A549 (cell line): ENCODE measurements at regions not wholly inside any gene's neighbourhood (a gene's known extent, or its start where the extent isn't known, plus 50 kb on each side); places are given as distances from the start of the nearest gene placed in this dataset.
A peak's percentile ranks its signal among the peaks of the same experiment; 100 is the strongest.
"Not testable (repeated sequence)": the region's sequence is repeated elsewhere in the genome, so short reads cannot be mapped to it uniquely, and the experiment has no call there.

Experiments used
- ATAC-seq, 2 experiments: fragments of 200-7000 bp in 1 of 2; fragments of >200 bp in 1 of 2; cut with Nextera tagmentation in 1 of 2; cut with Tn5 transposase in 1 of 2; 3 replicates each; pipeline versions ENCODE4 v1.8.0 to v1.9.1; 2018 to 2020; ENCODE audit warnings: mild to moderate bottlenecking in 1 of 2, moderate library complexity in 1 of 2
- CTCF ChIA-PET: fragments of 300-600 bp; sonication (Branson Sonifier 250); formaldehyde crosslinking; extraction: SDS; loops from one replicate; lab custom pipeline; 2021; ENCODE audit warnings: antibody characterized with exemption, inconsistent platforms; lab: Yijun Ruan, JAX
- POLR2A ChIA-PET: fragments of 350-600 bp; formaldehyde crosslinking; extraction: SDS; loops from one replicate; lab custom pipeline; 2021; ENCODE audit warnings: antibody characterized with exemption, inconsistent platforms; lab: Yijun Ruan, JAX
- DNase-seq, 2 experiments: peaks; one replicate each; pipeline versions ENCODE4 v3.0.0 to v3.0.0-alpha.2; 2011 to 2016; ENCODE audit warnings: low read depth in 1 of 2, low spot score in 1 of 2
- FAIRE-seq: peaks from 2 replicates; lab custom pipeline; 2011; peaks lifted over from hg19 to GRCh38; lab: Jason Lieb, UNC
- H3K27ac ChIP-seq, 2 experiments: fragments of >200 bp; sonication (Bioruptor Twin); formaldehyde crosslinking; 3 replicates each; pipeline ENCODE4 v1.5.1; 2016 to 2017
- H3K4me1 ChIP-seq: fragments of >200 bp; sonication (Bioruptor Twin); formaldehyde crosslinking; 3 replicates; pipeline ENCODE4 v1.6.1; 2016
- H3K4me2 ChIP-seq: fragments of >200 bp; sonication (Bioruptor Twin); formaldehyde crosslinking; 3 replicates; pipeline ENCODE4 v1.6.1; 2016
- H3K4me3 ChIP-seq: fragments of >200 bp; sonication (Bioruptor Twin); formaldehyde crosslinking; 3 replicates; pipeline ENCODE4 v1.5.1; 2016
- H3K9me3 ChIP-seq: fragments of >200 bp; sonication (Bioruptor Twin); formaldehyde crosslinking; 3 replicates; pipeline ENCODE4 v1.6.1; 2016
- BCL3 ChIP-seq: fragments of >200 bp; sonication (Bioruptor Twin); formaldehyde crosslinking; IDR thresholded peaks from 3 replicates; pipeline ENCODE4 v1.6.1; 2016
- CEBPB ChIP-seq, 2 experiments: fragments of >200 bp in 1 of 2; sonication (Bioruptor Twin) in 1 of 2; formaldehyde crosslinking in 1 of 2; IDR thresholded peaks; 2 replicates each; pipeline ENCODE4 v1.6.1; 2012 to 2016
- CHD4 ChIP-seq: fragments of 200-600 bp; sonication (generic); IDR thresholded peaks from 2 replicates; pipeline ENCODE4 v1.6.1; 2016; ENCODE audit warnings: antibody characterized with exemption, mild to moderate bottlenecking, borderline replicate concordance
- CTCF ChIP-seq: fragments of >200 bp; sonication (Bioruptor Twin); formaldehyde crosslinking; IDR thresholded peaks from 3 replicates; pipeline ENCODE4 v1.5.1; 2016
- EHMT2 ChIP-seq: fragments of 200-600 bp; sonication (generic); IDR thresholded peaks from 2 replicates; pipeline ENCODE4 v1.6.1; 2016; ENCODE audit warnings: antibody characterized with exemption, low read depth, mild to moderate bottlenecking, moderate library complexity
- EP300 ChIP-seq, 2 experiments: fragments of >200 bp; sonication (Bioruptor Twin); formaldehyde crosslinking; IDR thresholded peaks; 2 replicates in 1 of 2; 3 replicates in 1 of 2; pipeline ENCODE4 v1.6.1; 2016 to 2017
- ESRRA ChIP-seq: fragments of 150-350 bp; IDR thresholded peaks from 2 replicates; pipeline ENCODE4 v1.6.1; 2014; ENCODE audit warnings: mild to moderate bottlenecking, low read length, borderline replicate concordance
- FOSL2 ChIP-seq, 2 experiments: fragments of 450-650 bp in 1 of 2; fragments of >200 bp in 1 of 2; sonication (Bioruptor Twin) in 1 of 2; formaldehyde crosslinking; IDR thresholded peaks; 2 replicates each; pipeline versions ENCODE4 v1.5.0 to v1.6.1; 2016 to 2020; ENCODE audit warnings: mild to moderate bottlenecking in 1 of 2, moderate library complexity in 1 of 2
- HDAC2 ChIP-seq: fragments of 200-600 bp; sonication (generic); IDR thresholded peaks from 2 replicates; pipeline ENCODE4 v1.6.1; 2016
- KDM1A ChIP-seq: fragments of 200-600 bp; sonication (generic); IDR thresholded peaks from 2 replicates; pipeline ENCODE4 v1.6.1; 2016; ENCODE audit warnings: low read depth, mild to moderate bottlenecking
- KDM5A ChIP-seq: fragments of 200-600 bp; sonication (generic); IDR thresholded peaks from 2 replicates; pipeline ENCODE4 v1.6.1; 2016; ENCODE audit warnings: antibody characterized with exemption, mild to moderate bottlenecking
- MAZ ChIP-seq: fragments of 150-350 bp; IDR thresholded peaks from 2 replicates; pipeline ENCODE4 v1.6.1; 2014; ENCODE audit warnings: antibody characterized with exemption, low read depth, low read length, borderline replicate concordance
- NFE2L2 ChIP-seq: fragments of 150-350 bp; conservative IDR thresholded peaks from 2 replicates; pipeline ENCODE4 v1.6.1; 2014; ENCODE audit warnings: low read length
- NPAS2 ChIP-seq: fragments of 250-450 bp; sonication (Bioruptor Pico); IDR thresholded peaks from 2 replicates; pipeline ENCODE4 v1.8.0; 2022; ENCODE audit warnings: mild to moderate bottlenecking, moderate library complexity, borderline replicate concordance
- NR3C1 ChIP-seq: fragments of >200 bp; sonication (Bioruptor Twin); formaldehyde crosslinking; IDR thresholded peaks from 3 replicates; pipeline ENCODE4 v1.6.1; 2017
- POLR2A ChIP-seq: IDR thresholded peaks from 2 replicates; pipeline ENCODE4 v1.6.1; 2012; ENCODE audit warnings: mild to moderate bottlenecking, low read length
- TFCP2L1 ChIP-seq: fragments of 250-450 bp; sonication (Bioruptor Pico); IDR thresholded peaks from 2 replicates; pipeline ENCODE4 v1.5.0; 2021; ENCODE audit warnings: mild to moderate bottlenecking
- TP53 ChIP-seq: fragments of 250-450 bp; sonication (Bioruptor Pico); IDR thresholded peaks from 2 replicates; pipeline ENCODE4 v1.5.0; 2021; ENCODE audit warnings: mild to moderate bottlenecking, moderate library complexity
- ZC3H11A ChIP-seq: fragments of 450-650 bp; IDR thresholded peaks from 2 replicates; pipeline ENCODE4 v1.6.1; 2014; ENCODE audit warnings: antibody characterized with exemption, mild to moderate bottlenecking
- ZNF302 ChIP-seq: fragments of 250-450 bp; sonication (Bioruptor Pico); IDR thresholded peaks from 2 replicates; pipeline ENCODE4 v1.9.0; 2021; ENCODE audit warnings: inconsistent platforms, mild to moderate bottlenecking, moderate library complexity
- WGBS: methylation state at CpG from one replicate; pipeline ENCODE4 v1.1.6; 2017; ENCODE audit errors: missing lambda C conversion rate; 5-methylcytosine and 5-hydroxymethylcytosine counted together
- TF ChIP-seq, protein P1 (sequence below): fragments of 450-650 bp; IDR thresholded peaks from 2 replicates; pipeline ENCODE4 v1.6.1; 2014; ENCODE audit warnings: antibody characterized with exemption
- TF ChIP-seq, protein P2 (sequence below): IDR thresholded peaks from 2 replicates; pipeline ENCODE4 v1.6.1; 2012; ENCODE audit warnings: low read depth, borderline replicate concordance

DNA sequence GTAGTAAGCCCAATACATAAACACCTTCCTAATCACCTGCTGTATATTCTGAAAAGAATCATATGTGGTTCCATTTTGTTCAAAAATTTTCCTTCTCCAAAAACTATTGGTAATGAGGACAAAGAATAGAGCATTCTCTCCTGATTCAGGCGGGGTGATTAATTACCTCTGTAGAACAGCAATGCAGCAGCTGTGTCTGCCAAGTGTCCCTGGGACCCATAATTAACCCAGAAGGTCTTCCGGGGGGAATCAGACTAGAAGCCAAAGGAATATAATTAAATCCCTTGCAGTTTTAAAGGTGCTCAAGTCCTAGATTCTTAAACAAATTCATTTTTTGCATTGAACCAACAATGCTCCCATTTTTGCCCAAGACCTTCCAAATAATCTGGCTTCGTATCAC, 60.3 kb upstream of the ABLIM1 start:
- no peak overlapping the region for H3K4me3 ChIP-seq
- ChIA-PET CTCF (no interaction called here), POLR2A (no interaction called here)
- H3K4me2 ChIP-seq: no peak overlapping the region; the same call in 2 of the 3 replicates
- H3K4me1 ChIP-seq: peaks cover 54% of the 10 kb centered on the region
- H3K9me3 ChIP-seq: no peaks in the 10 kb centered on the region
- FAIRE-seq: no peak
- WGBS: 87% methylated on average over 3 of the region's 3 CpGs
- TF ChIP-seq TFCP2L1: no peak
- TF ChIP-seq TP53 (CRISPR knock-in tag): no peak
- H3K27ac ChIP-seq: no peak overlapping the region
- ATAC-seq: no peak
- DNase-seq: no peak

GRCh38 chr10:114719311-114719710, 61.2 kb upstream of the ABLIM1 start:
- Histone ChIP-seq H3K9me3 (no peaks in the 10 kb centered on the region), H3K4me1 (peaks cover 54% of the 10 kb centered on the region), H3K27ac (peak overlapping the region in 1 of 2 experiments; percentile 7; a peak in 1 of 6 replicates), H3K4me3 (no peak overlapping the region), H3K4me2 (peak overlapping the region; percentile 3)
- peak in 1 of 2 experiments; percentile 41 for DNase-seq
- WGBS: 39% methylated on average over 3 of the region's 3 CpGs
- no peak for TF ChIP-seq POLR2A
- no peak for TF ChIP-seq CTCF
- no peak for TF ChIP-seq EP300 (IDR thresholded peaks at IDR 0.05)
- no peak for TF ChIP-seq ZNF302 (CRISPR knock-in tag)
- TF ChIP-seq ESRRA: no peak
- TF ChIP-seq CHD4: no peak
- TF ChIP-seq, protein P1, sequence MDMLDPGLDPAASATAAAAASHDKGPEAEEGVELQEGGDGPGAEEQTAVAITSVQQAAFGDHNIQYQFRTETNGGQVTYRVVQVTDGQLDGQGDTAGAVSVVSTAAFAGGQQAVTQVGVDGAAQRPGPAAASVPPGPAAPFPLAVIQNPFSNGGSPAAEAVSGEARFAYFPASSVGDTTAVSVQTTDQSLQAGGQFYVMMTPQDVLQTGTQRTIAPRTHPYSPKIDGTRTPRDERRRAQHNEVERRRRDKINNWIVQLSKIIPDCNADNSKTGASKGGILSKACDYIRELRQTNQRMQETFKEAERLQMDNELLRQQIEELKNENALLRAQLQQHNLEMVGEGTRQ: no peak
- no peak for TF ChIP-seq MAZ
- TF ChIP-seq KDM5A: no peak
- ChIA-PET POLR2A (no interaction called here), CTCF (interaction anchor here (1.0 kb wide), 1 partner anchor 415 kb away, joined by 3 read pairs; no protein-coding TSS in a partner anchor)
- no peak for FAIRE-seq
- peak in 1 of 2 experiments; percentile 35; a peak in 3 of 6 replicates for ATAC-seq

DNA sequence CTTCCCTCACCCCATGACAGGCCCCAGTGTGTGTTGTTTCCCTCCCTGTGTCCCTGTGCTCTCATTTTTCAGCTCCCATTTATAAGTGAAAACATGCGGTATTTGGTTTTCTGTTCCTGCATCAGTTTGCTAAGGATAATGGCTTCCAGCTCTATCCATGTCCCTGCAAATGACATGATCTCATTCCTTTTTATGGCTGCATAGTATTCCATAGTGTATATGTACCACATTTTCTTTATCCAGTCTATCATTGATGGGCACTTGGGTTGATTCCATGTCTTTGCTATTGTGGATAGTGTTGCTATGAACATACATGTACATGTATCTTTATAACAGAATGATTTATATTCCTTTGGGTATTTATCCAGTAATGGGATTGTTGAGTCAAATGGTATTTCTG, 61.9 kb upstream of the ABLIM1 start:
- CTCF ChIA-PET: interaction anchor here (1.0 kb wide), 1 partner anchor 416 kb away, joined by 3 read pairs; no protein-coding TSS in a partner anchor
- FAIRE-seq, H3K4me3 ChIP-seq, POLR2A ChIA-PET, H3K9me3 ChIP-seq, H3K4me2 ChIP-seq, ATAC-seq, H3K27ac ChIP-seq: not testable (repeated sequence)
- peak; percentile 42; the same call in 1 of the 2 replicates for TF ChIP-seq KDM1A
- TF ChIP-seq, all 56 proteins: peak for 1; not testable (repeated sequence) for 55
- 96% methylated on average over 1 of the region's 1 CpG for WGBS
- not testable (repeated sequence) for DNase-seq
- peaks cover 52% of the 10 kb centered on the region for H3K4me1 ChIP-seq

- ATAC-seq: no peak
- H3K9me3 ChIP-seq: no peaks in the 10 kb centered on the region
- H3K4me3 ChIP-seq: no peak overlapping the region
- POLR2A ChIA-PET: no interaction called here
- CTCF ChIA-PET: interaction anchor here (0.8 to 0.9 kb wide), 2 partner anchors 17 to 42 kb away, joined by 3 read pairs; no protein-coding TSS in a partner anchor
- no peak for DNase-seq
- H3K27ac ChIP-seq: no peak overlapping the region
- peaks cover 44% of the 10 kb centered on the region for H3K4me1 ChIP-seq
- H3K4me2 ChIP-seq: no peak overlapping the region
- no peak for FAIRE-seq
- WGBS: 77% methylated on average over 4 of the region's 4 CpGs
- TF ChIP-seq BCL3: no peak
- no peak for TF ChIP-seq MAZ
- no peak for TF ChIP-seq ZC3H11A
- TF ChIP-seq, protein P2, sequence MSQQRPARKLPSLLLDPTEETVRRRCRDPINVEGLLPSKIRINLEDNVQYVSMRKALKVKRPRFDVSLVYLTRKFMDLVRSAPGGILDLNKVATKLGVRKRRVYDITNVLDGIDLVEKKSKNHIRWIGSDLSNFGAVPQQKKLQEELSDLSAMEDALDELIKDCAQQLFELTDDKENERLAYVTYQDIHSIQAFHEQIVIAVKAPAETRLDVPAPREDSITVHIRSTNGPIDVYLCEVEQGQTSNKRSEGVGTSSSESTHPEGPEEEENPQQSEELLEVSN: no peak
- TF ChIP-seq EHMT2: no peak
- no peak for TF ChIP-seq POLR2A
- no peak for TF ChIP-seq TFCP2L1
- no peak for TF ChIP-seq NFE2L2
- TF ChIP-seq CEBPB (IDR thresholded peaks at IDR 0.05): no peak
- no peak for TF ChIP-seq NR3C1
- no peak for TF ChIP-seq HDAC2
- no peak for TF ChIP-seq FOSL2 (IDR thresholded peaks at IDR 0.05)
- no peak for TF ChIP-seq FOSL2 (CRISPR knock-in tag; IDR thresholded peaks at IDR 0.05)
- TF ChIP-seq EP300 (IDR thresholded peaks at IDR 0.05): no peak
- TF ChIP-seq NPAS2: no peak
Measured at GRCh38 chr10:114720685-114721278, 62.7 kb upstream of the ABLIM1 start.
